Fibroblast of lung (primary cell): ENCODE measurements at regions not wholly inside any gene's neighbourhood (a gene's known extent, or its start where the extent isn't known, plus 50 kb on each side); places are given as distances from the start of the nearest gene placed in this dataset.

ENCODE experiments used
- EZH2 ChIP-seq: IDR thresholded peaks from 2 replicates; pipeline ENCODE4 v1.5.1; 2012; ENCODE audit warnings: low read length, control low read depth, mild to moderate bottlenecking; ENCODE audit errors: missing control alignments
- TF ChIP-seq, protein P1 (sequence below), 2 donors: IDR thresholded peaks in 1 of 2; conservative IDR thresholded peaks in 1 of 2; 1 replicate in 1 of 2; 2 replicates in 1 of 2; pipeline ENCODE4 v1.5.1; 2011 to 2012; ENCODE audit warnings: low read length in 2 of 2, control low read depth in 1 of 2, inconsistent platforms in 1 of 2, low read depth in 1 of 2, mild to moderate bottlenecking in 1 of 2

DNA sequence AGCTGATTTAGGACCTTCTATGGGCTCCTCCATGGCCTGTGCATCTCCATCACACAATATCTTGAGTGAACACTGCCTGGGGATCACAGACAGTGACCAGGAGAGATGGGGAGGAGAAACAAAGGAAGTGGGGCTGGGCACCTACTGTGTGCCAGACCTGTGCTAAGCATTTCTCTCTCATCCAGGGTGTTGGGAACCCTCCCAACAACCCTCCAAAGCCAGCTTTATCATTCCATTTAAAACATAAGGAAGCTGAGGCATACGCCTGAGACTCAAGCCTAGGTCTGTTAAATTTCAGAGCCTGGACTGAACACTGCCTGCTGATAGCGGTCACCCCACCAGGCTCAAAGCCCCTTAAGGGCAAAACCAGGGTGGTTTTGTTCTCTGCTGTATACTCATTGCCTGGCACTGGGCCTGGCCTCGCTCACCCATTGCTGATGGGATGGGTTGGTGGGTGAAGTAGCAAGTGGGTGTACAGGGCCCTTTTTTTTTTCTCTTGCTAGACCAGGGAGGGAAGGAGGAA lies 130.1 kb downstream of the MN1 start:
- TF ChIP-seq EZH2: no peak
- TF ChIP-seq, protein P1, sequence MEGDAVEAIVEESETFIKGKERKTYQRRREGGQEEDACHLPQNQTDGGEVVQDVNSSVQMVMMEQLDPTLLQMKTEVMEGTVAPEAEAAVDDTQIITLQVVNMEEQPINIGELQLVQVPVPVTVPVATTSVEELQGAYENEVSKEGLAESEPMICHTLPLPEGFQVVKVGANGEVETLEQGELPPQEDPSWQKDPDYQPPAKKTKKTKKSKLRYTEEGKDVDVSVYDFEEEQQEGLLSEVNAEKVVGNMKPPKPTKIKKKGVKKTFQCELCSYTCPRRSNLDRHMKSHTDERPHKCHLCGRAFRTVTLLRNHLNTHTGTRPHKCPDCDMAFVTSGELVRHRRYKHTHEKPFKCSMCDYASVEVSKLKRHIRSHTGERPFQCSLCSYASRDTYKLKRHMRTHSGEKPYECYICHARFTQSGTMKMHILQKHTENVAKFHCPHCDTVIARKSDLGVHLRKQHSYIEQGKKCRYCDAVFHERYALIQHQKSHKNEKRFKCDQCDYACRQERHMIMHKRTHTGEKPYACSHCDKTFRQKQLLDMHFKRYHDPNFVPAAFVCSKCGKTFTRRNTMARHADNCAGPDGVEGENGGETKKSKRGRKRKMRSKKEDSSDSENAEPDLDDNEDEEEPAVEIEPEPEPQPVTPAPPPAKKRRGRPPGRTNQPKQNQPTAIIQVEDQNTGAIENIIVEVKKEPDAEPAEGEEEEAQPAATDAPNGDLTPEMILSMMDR (conservative IDR thresholded peaks at IDR 0.05 in 1 of 2, IDR thresholded peaks at IDR 0.05 in 1 of 2; ENCODE audit: low read depth in 1 of 2, low read length in 2 of 2): no peak
